ENCODE measurements at regions not wholly inside any gene's neighbourhood (a gene's known extent, or its start where the extent isn't known, plus 50 kb on each side); places are given as distances from the start of the nearest gene placed in this dataset.
"Not testable (repeated sequence)": the region's sequence is repeated elsewhere in the genome, so short reads cannot be mapped to it uniquely, and the experiment has no call there.

DNA sequence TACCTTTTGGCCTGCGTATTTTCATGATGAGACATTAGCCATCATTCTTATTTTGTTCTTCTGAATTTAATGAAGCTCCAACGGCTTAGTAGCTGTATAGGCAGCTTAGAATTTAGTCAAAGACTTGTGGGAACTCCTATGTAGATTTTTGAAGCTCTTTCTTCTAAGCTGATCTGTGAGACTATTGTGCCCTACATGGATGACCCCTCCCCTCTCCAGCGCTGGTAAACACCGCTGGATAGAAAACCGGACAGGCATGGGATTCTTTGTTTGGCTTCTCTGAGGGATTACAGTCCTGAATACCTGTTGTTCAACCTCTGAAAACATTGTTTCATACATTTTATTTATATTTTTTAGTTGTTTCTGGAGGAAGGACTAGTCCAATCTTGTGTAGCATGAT, 1353.4 kb downstream of the GRIK2 start:
- Mint-ChIP-seq H3K9me3 (no peaks in the 10 kb centered on the region), H3K4me1 (peaks cover 28% of the 10 kb centered on the region), H3K4me3 (no peak overlapping the region), H3K36me3 (ENCODE audit: low read depth) (no peaks in the 10 kb centered on the region), H3K27me3 (ENCODE audit: low read depth, poor library complexity) (no peaks in the 10 kb centered on the region), H3K27ac (no peak overlapping the region)
- TF ChIP-seq CTCF (IDR thresholded peaks at IDR 0.05) = no peak
- DNase-seq = no peak

GRCh38 chr6:102742754-102743356, 1349.3 kb downstream of the GRIK2 start:
- H3K27me3 Mint-ChIP-seq (ENCODE audit: low read depth, poor library complexity) = no peaks in the 10 kb centered on the region
- DNase-seq = no peak
- no peaks in the 10 kb centered on the region for H3K9me3 Mint-ChIP-seq
- TF ChIP-seq CTCF (IDR thresholded peaks at IDR 0.05) = no peak
- H3K27ac Mint-ChIP-seq = peak overlapping the region; percentile 73
- H3K36me3 Mint-ChIP-seq (ENCODE audit: low read depth) = no peaks in the 10 kb centered on the region
- peaks cover 21% of the 10 kb centered on the region for H3K4me1 Mint-ChIP-seq
- peak overlapping the region; percentile 45 for H3K4me3 Mint-ChIP-seq

DNA sequence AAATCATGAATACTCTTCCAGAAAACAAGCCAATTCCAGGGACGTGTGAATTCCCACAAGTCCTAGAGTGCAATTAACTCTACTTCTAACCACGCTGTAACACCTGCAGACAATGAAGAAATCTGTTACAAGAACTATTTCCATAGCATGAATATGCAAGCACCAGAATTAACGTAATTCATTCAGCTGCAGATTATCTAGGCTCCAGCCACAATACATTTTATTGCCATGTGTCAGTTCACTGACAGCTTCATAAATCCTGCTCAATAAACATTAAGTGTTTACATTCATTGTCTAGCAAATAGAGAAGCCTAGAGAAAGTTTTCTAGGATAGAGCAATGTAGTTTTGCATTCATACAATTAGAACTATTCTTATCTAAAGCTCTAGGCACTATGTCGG, 1348.5 kb downstream of the GRIK2 start:
- Mint-ChIP-seq H3K9me3 (no peaks in the 10 kb centered on the region), H3K4me3 (peak overlapping the region; percentile 34), H3K36me3 (ENCODE audit: low read depth) (no peaks in the 10 kb centered on the region), H3K4me1 (peaks cover 21% of the 10 kb centered on the region), H3K27ac (peak overlapping the region; percentile 73), H3K27me3 (ENCODE audit: low read depth, poor library complexity) (no peaks in the 10 kb centered on the region)
- no peak for DNase-seq
- no peak for TF ChIP-seq CTCF (IDR thresholded peaks at IDR 0.05)

GRCh38 chr6:102736941-102737368, 1343.4 kb downstream of the GRIK2 start:
- H3K4me3 Mint-ChIP-seq = no peak overlapping the region
- no peak for TF ChIP-seq CTCF (IDR thresholded peaks at IDR 0.05)
- H3K9me3 Mint-ChIP-seq = no peaks in the 10 kb centered on the region
- DNase-seq = no peak
- peak overlapping the region; percentile 28 for H3K27ac Mint-ChIP-seq
- no peaks in the 10 kb centered on the region for H3K27me3 Mint-ChIP-seq (ENCODE audit: low read depth, poor library complexity)
- no peaks in the 10 kb centered on the region for H3K36me3 Mint-ChIP-seq (ENCODE audit: low read depth)
- H3K4me1 Mint-ChIP-seq = peaks cover 6% of the 10 kb centered on the region

DNA sequence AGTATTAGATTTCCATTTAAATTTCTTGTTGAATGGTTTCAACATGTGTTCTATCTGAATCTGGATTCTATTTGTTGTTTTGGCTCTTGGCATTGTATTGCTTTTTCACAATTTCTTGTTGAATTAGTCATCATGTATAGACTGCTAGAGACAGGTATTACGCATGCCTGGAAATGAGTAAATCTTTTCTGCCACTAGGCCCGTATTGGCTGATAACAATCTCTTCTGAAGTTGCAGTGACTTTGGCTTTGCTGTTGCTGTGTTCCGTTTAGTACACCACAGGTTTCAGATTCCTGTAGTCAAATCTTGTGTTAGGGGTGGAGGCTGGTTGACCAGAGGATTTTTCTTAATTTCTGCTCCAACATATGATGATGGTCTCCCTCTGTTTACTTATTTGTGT, 1339.4 kb downstream of the GRIK2 start:
- no peaks in the 10 kb centered on the region for H3K27me3 Mint-ChIP-seq (ENCODE audit: low read depth, poor library complexity)
- peaks cover 17% of the 10 kb centered on the region for H3K9me3 Mint-ChIP-seq
- no peak for DNase-seq
- H3K4me1 Mint-ChIP-seq = no peaks in the 10 kb centered on the region
- no peaks in the 10 kb centered on the region for H3K36me3 Mint-ChIP-seq (ENCODE audit: low read depth)
- no peak overlapping the region for H3K4me3 Mint-ChIP-seq
- no peak overlapping the region for H3K27ac Mint-ChIP-seq
- TF ChIP-seq CTCF (IDR thresholded peaks at IDR 0.05) = no peak

DNA sequence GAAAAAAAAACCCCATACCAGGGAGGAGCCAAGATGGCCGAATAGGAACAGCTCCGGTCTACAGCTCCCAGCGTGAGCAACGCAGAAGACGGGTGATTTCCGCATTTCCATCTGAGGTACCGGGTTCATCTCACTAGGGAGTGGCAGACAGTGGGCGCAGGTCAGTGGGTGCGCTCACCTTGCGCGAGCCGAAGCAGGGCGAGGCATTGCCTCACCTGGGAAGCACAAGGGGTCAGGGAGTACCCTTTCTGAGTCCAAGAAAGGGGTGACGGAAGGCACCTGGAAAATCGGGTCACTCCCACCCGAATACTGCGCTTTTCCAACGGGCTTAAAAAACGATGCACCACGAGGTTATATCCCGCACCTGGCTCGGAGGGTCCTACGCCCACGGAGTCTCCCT, 1328.6 kb downstream of the GRIK2 start:
- not testable (repeated sequence) for H3K36me3 Mint-ChIP-seq (ENCODE audit: low read depth); H3K27ac Mint-ChIP-seq; H3K27me3 Mint-ChIP-seq (ENCODE audit: low read depth, poor library complexity); DNase-seq; H3K4me3 Mint-ChIP-seq
- H3K9me3 Mint-ChIP-seq = peaks cover 11% of the 10 kb centered on the region
- peaks cover 18% of the 10 kb centered on the region for H3K4me1 Mint-ChIP-seq

Data from nephron progenitor cell (in vitro differentiated cells).